ENCODE measurements at regions not wholly inside any gene's neighbourhood (a gene's known extent, or its start where the extent isn't known, plus 50 kb on each side); places are given as distances from the start of the nearest gene placed in this dataset.
"Not testable (repeated sequence)": the region's sequence is repeated elsewhere in the genome, so short reads cannot be mapped to it uniquely, and the experiment has no call there.

- not testable (repeated sequence) for TF ChIP-seq POLR2A (IDR thresholded peaks at IDR 0.05)
- TF ChIP-seq, protein P1, sequence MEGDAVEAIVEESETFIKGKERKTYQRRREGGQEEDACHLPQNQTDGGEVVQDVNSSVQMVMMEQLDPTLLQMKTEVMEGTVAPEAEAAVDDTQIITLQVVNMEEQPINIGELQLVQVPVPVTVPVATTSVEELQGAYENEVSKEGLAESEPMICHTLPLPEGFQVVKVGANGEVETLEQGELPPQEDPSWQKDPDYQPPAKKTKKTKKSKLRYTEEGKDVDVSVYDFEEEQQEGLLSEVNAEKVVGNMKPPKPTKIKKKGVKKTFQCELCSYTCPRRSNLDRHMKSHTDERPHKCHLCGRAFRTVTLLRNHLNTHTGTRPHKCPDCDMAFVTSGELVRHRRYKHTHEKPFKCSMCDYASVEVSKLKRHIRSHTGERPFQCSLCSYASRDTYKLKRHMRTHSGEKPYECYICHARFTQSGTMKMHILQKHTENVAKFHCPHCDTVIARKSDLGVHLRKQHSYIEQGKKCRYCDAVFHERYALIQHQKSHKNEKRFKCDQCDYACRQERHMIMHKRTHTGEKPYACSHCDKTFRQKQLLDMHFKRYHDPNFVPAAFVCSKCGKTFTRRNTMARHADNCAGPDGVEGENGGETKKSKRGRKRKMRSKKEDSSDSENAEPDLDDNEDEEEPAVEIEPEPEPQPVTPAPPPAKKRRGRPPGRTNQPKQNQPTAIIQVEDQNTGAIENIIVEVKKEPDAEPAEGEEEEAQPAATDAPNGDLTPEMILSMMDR (IDR thresholded peaks at IDR 0.05) = not testable (repeated sequence)
These were observed 121.8 kb downstream of the SEPTIN14 start for GRCh38 chr7:55740633-55741250.
